ENCODE measurements at regions not wholly inside any gene's neighbourhood (a gene's known extent, or its start where the extent isn't known, plus 50 kb on each side); places are given as distances from the start of the nearest gene placed in this dataset.

DNA sequence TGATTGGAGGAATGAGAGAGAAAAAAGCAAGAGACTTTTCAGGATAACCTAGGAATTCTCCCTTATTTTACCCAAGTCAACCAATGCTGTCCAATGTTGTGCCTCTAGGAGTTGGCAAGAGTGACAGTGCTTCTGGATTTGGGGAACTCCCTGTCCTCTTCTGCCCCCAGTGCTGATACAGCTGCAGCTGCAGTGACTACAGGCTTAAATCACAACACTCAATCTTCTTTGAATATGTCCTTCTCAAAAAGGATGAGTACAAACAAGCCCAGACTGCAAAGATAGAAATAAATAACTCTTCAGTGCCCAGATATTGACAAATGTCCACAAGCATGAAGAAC, 141.0 kb upstream of the COL21A1 start:
- peaks cover 5% of the 10 kb centered on the region for H3K4me1 Mint-ChIP-seq
- H3K36me3 Mint-ChIP-seq (ENCODE audit: low read depth), result no peaks in the 10 kb centered on the region
- no peaks in the 10 kb centered on the region for H3K79me2 ChIP-seq (replicated peaks; ENCODE audit: insufficient read depth)
- H4K20me1 ChIP-seq (replicated peaks; ENCODE audit: insufficient read depth), result no peaks in the 10 kb centered on the region
- H3K27me3 Mint-ChIP-seq (ENCODE audit: insufficient read depth, low read depth, poor library complexity), result peaks cover 3% of the 10 kb centered on the region
- H3K4me1 ChIP-seq (ENCODE audit: insufficient read depth), result no peaks in the 10 kb centered on the region; the same call in 1 of the 2 replicates
- no peaks in the 10 kb centered on the region for H3K36me3 ChIP-seq (ENCODE audit: insufficient read depth)
- no peak for ATAC-seq
- TF ChIP-seq STAT1 (IDR thresholded peaks at IDR 0.05; ENCODE audit: unreplicated experiment), result no peak
- no peak for TF ChIP-seq POLR2AphosphoS5 (IDR thresholded peaks at IDR 0.05; ENCODE audit: low read depth)
- TF ChIP-seq ETS1 (IDR thresholded peaks at IDR 0.05), result no peak
- TF ChIP-seq REST (IDR thresholded peaks at IDR 0.05; ENCODE audit: unreplicated experiment), result no peak
- no peak for TF ChIP-seq ZNF331 (CRISPR knock-in tag; IDR thresholded peaks at IDR 0.05; ENCODE audit: low read depth)
- TF ChIP-seq JUNB (IDR thresholded peaks at IDR 0.05; ENCODE audit: unreplicated experiment), result no peak
- TF ChIP-seq EZH2phosphoT487 (IDR thresholded peaks at IDR 0.05; ENCODE audit: unreplicated experiment), result no peak
- TF ChIP-seq CTCF (conservative IDR thresholded peaks at IDR 0.05; ENCODE audit: low read depth in 2 of 2), result no peak
- no peak for TF ChIP-seq CREB1 (CRISPR knock-in tag; IDR thresholded peaks at IDR 0.05; ENCODE audit: low read depth)
- TF ChIP-seq EZH2 (IDR thresholded peaks at IDR 0.05; ENCODE audit: low read depth, unreplicated experiment), result no peak
- TF ChIP-seq, protein P1, sequence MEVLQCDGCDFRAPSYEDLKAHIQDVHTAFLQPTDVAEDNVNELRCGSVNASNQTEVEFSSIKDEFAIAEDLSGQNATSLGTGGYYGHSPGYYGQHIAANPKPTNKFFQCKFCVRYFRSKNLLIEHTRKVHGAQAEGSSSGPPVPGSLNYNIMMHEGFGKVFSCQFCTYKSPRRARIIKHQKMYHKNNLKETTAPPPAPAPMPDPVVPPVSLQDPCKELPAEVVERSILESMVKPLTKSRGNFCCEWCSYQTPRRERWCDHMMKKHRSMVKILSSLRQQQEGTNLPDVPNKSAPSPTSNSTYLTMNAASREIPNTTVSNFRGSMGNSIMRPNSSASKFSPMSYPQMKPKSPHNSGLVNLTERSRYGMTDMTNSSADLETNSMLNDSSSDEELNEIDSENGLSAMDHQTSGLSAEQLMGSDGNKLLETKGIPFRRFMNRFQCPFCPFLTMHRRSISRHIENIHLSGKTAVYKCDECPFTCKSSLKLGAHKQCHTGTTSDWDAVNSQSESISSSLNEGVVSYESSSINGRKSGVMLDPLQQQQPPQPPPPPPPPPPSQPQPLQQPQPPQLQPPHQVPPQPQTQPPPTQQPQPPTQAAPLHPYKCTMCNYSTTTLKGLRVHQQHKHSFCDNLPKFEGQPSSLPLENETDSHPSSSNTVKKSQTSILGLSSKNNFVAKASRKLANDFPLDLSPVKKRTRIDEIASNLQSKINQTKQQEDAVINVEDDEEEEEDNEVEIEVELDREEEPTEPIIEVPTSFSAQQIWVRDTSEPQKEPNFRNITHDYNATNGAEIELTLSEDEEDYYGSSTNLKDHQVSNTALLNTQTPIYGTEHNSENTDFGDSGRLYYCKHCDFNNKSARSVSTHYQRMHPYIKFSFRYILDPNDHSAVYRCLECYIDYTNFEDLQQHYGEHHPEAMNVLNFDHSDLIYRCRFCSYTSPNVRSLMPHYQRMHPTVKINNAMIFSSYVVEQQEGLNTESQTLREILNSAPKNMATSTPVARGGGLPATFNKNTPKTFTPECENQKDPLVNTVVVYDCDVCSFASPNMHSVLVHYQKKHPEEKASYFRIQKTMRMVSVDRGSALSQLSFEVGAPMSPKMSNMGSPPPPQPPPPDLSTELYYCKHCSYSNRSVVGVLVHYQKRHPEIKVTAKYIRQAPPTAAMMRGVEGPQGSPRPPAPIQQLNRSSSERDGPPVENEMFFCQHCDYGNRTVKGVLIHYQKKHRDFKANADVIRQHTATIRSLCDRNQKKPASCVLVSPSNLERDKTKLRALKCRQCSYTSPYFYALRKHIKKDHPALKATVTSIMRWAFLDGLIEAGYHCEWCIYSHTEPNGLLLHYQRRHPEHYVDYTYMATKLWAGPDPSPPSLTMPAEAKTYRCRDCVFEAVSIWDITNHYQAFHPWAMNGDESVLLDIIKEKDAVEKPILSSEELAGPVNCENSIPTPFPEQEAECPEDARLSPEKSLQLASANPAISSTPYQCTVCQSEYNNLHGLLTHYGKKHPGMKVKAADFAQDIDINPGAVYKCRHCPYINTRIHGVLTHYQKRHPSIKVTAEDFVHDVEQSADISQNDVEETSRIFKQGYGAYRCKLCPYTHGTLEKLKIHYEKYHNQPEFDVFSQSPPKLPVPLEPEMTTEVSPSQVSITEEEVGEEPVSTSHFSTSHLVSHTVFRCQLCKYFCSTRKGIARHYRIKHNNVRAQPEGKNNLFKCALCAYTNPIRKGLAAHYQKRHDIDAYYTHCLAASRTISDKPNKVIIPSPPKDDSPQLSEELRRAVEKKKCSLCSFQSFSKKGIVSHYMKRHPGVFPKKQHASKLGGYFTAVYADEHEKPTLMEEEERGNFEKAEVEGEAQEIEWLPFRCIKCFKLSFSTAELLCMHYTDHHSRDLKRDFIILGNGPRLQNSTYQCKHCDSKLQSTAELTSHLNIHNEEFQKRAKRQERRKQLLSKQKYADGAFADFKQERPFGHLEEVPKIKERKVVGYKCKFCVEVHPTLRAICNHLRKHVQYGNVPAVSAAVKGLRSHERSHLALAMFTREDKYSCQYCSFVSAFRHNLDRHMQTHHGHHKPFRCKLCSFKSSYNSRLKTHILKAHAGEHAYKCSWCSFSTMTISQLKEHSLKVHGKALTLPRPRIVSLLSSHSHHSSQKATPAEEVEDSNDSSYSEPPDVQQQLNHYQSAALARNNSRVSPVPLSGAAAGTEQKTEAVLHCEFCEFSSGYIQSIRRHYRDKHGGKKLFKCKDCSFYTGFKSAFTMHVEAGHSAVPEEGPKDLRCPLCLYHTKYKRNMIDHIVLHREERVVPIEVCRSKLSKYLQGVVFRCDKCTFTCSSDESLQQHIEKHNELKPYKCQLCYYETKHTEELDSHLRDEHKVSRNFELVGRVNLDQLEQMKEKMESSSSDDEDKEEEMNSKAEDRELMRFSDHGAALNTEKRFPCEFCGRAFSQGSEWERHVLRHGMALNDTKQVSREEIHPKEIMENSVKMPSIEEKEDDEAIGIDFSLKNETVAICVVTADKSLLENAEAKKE (CRISPR knock-in tag; IDR thresholded peaks at IDR 0.05), result no peak
- TF ChIP-seq ZNF114 (CRISPR knock-in tag; IDR thresholded peaks at IDR 0.05), result no peak
- TF ChIP-seq NANOG (IDR thresholded peaks at IDR 0.05; ENCODE audit: borderline replicate concordance), result no peak
- H3F3A ChIP-seq (replicated peaks; ENCODE audit: low read depth), result no peaks in the 10 kb centered on the region
- no peak overlapping the region for H3K4me3 Mint-ChIP-seq
- H3K27ac ChIP-seq (ENCODE audit: low read depth), result no peak overlapping the region
- DNase-seq (ENCODE audit: low spot score), result no peak
- no peak overlapping the region for H3K4me2 ChIP-seq
- H3K9me2 ChIP-seq (ENCODE audit: insufficient read depth), result 0 out of 2 replicates have a peak, but pooled peaks cover 2% of the 10 kb centered on the region
- H3K27me3 ChIP-seq (ENCODE audit: insufficient read depth), result no peaks in the 10 kb centered on the region
- no peak overlapping the region for H2AFZ ChIP-seq
- H3K27ac Mint-ChIP-seq, result peak overlapping the region; percentile 9; the same call in 1 of the 2 replicates
- 0 out of 3 replicates have a peak, but pooled peaks cover 2% of the 10 kb centered on the region for H3K9me3 Mint-ChIP-seq
- no peak overlapping the region for H3K4me3 ChIP-seq
